ENCODE measurements at regions not wholly inside any gene's neighbourhood (a gene's known extent, or its start where the extent isn't known, plus 50 kb on each side); places are given as distances from the start of the nearest gene placed in this dataset.
A peak's percentile ranks its signal among the peaks of the same experiment; 100 is the strongest.
"Not testable (repeated sequence)": the region's sequence is repeated elsewhere in the genome, so short reads cannot be mapped to it uniquely, and the experiment has no call there.

GRCh38 chr6:96276305-96276704 is 245.3 kb upstream of the UFL1 start:
- no peak for DNase-seq (ENCODE audit: low spot score)

- DNase-seq (ENCODE audit: low spot score) = no peak
These were observed 244.8 kb upstream of the UFL1 start for GRCh38 chr6:96276856-96277255.

DNA sequence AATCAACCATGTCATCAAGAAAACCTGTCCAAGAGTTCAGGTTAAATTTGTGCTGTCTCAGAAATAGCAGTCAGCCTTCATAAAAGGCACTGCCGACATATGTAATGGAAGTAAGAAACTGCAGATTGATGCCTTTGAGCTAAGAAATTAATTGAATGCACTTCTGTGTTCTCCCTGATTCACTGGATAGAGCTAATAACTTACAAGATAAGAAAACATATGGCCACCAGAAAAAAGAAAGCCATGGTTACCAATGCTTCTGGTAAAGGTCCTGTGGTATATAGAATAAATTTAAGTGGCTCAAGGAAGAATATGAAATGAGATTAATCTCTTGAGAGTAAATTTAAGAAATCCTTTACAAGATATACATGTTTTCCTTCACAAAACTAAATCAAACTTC is 242.5 kb upstream of the UFL1 start:
- DNase-seq (ENCODE audit: low spot score) = no peak

DNA sequence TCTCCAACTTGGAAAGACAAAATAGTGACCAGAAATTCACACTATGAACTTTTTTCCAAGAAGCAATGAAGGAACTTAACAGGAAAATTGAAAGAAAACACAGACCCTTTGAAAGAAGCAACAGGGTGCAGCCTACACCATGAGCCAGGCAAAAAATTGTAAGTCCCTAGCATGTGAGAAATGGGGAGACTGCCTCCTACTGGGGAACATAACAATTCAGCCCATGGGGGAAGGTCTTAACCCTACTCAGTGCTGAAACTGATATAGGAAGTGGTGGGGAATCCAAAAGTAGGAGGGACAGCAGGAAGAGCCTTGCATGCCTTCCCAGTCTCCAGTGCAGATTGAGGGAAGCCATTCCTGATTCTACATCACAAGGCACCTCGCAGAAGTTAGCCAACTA is 235.1 kb upstream of the UFL1 start:
- DNase-seq (ENCODE audit: low spot score) = no peak

GRCh38 chr6:96299525-96299924 is 222.1 kb upstream of the UFL1 start:
- no peak for DNase-seq (ENCODE audit: low spot score)

- no peak for DNase-seq (ENCODE audit: low spot score)
These were observed 220.6 kb upstream of the UFL1 start for GRCh38 chr6:96301023-96301422.

DNA sequence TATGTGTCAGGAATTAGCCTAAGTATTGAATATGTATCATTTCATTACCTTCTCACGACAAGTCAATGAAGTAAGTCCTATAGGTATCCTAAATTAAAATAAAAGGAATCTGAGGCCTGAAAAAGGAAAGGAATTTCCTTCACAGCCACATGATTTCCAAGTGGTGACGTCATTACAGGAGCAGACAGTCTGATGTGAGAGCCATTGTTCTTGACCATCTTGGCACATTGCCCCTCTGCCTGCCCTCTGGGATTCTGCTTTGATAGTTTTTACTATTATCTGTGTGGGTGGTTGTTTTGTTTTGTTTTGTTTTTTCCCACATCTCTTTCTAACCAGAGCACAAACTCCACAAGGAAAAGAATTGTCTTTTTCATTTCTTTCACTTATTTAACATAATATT is 219.8 kb upstream of the UFL1 start:
- no peak for DNase-seq (ENCODE audit: low spot score)

DNA sequence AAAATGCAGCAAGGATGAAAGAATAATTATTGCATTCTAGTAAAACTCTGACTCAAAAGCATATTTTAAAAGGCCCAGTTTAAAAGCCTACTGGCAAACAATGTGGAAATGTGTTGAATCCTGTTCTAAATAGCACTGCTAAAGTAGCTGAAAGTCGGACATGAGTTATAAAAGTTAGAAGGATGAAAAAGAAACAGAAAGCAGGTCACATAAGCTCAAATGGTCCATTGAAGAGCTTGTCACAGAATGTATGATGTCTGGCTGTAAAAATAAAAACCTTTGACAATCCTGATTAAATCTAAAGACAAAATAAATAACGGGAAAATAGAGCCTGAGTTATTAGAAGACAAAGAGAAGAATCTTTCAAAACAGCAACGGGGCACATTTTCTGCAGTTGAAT is 218.6 kb upstream of the UFL1 start:
- no peak for DNase-seq (ENCODE audit: low spot score)

GRCh38 chr6:96304997-96305396 is 216.6 kb upstream of the UFL1 start:
- no peak for DNase-seq (ENCODE audit: low spot score)

DNA sequence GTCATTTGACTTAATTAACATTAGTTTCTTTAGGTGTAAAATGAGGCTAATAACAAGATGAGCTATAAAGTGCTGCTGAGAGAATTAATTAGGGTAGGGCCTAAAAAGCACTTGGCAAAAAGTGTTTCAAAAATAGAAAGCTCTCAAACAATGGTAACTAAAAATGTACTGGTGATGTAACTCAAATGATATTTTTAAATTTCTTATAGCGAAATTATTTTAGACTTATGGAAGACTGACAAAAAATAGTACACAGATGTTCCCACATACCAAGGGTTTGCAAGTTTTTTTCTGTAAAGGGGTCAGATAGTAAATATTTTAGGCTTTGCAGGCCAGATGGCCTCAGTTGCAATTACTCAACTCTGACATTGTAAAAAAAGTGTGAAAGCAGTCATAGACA is 190.7 kb upstream of the UFL1 start:
- no peak for DNase-seq (ENCODE audit: low spot score)

- no peak for DNase-seq (ENCODE audit: low spot score)
These were observed 181.4 kb upstream of the UFL1 start for GRCh38 chr6:96340164-96340563.

DNA sequence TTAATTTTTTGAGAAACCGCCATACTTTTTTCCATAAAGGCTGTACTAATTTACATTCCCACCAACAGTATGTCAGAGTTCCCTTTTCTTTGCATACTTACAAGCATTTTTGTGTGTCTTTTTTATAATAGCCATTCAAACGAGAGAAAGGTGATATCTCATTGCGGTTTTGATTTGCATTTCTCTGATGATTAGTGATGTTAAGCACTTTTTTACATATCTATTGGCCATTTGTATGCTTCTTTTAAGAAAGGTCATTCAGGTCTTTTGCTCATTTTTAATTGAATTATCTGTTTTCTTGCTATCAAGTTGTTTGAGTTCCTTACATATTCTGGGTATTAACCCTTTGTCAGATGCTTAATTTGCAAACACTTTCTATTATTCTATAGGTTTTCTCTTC is 176.1 kb upstream of the UFL1 start:
- no peak for DNase-seq (ENCODE audit: low spot score)

- DNase-seq (ENCODE audit: low spot score) = no peak
These were observed 140.4 kb upstream of the UFL1 start for GRCh38 chr6:96381246-96381645.

DNA sequence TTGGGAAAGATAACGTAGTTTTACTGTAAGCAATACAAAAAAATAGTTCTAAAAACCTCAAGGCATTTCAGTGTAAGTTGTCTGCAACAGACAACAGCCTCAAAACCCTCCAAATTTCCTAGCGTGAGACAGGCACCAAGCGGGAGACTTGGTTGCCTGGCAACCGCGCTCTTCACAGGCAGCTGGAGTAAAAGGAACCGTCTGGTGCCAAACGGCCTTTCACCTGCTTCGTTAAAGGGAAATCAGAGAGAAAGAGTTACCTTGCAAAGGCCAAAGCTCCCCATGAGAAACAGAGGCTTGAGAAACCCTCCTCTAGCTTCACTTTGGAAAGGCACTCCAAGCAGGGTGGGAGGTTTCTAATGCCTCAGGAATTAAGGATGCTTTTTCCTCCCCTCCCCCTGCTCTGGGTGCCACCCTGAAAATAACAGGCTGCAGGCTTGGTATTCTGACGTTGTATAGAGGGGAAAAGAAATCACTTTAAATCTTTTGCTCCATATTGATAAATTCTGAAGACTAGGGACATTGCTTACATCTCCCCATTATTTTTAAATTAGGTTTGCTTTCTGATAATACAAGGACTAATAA is 129.7 kb upstream of the UFL1 start:
- DNase-seq (ENCODE audit: low spot score) = peak; percentile 62

DNA sequence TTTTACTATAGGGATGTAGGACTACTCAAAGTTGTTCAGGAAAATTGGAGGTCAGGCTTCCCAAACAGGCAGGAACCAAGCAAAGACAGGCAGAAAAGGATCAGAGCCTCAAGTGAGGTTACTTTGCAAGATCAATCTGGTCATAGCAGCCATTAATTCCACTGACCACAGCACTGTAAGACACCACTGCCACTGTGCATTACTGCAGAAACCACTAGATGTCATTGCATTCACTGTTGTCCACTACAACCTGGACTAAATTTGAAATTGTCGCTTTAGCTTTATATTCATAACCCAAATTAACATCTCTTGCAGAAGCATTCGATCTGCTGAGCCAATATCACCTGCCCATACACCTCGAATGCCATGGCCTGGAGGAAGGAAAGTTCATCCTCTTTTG is 126.9 kb upstream of the UFL1 start:
- peak; percentile 23 for DNase-seq (ENCODE audit: low spot score)

DNA sequence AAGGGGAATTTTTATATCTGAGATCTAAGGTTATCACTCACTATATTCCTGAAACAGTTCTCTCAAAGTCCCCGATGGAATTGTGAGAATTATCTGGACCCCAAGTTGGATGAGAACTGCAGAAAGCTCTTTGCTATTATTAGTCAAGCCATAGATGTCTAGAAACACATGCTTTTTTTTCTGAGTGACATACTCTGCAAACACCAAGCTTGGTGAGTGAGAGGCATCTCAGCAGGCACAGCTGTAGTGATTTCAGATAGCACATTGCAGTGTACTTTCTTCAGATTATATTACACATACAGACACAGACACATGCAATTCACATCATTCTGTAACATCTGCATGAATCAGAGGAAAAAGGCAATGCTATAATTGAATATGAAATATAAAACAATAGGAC is 111.1 kb upstream of the UFL1 start:
- DNase-seq (ENCODE audit: low spot score) = no peak

DNA sequence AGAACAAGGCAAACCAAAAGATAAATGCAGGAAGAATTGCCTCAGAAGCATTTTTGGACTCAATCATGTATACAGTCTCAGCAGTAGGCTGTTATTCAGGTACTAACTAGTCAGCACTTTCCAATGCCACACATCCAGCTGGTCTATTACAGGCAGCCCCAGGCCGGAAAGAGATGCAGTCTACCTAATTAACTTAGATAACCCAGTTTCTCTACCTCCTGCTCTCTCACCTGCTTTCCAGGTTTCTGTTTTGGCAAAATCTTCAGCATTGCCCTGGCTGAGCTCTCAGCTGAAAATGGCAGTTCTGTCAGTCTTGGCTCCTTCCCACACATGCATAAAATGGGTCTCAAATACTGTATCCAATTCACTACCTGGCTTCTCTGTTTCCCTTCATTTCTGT is 101.3 kb upstream of the UFL1 start:
- DNase-seq (ENCODE audit: low spot score) = no peak

DNA sequence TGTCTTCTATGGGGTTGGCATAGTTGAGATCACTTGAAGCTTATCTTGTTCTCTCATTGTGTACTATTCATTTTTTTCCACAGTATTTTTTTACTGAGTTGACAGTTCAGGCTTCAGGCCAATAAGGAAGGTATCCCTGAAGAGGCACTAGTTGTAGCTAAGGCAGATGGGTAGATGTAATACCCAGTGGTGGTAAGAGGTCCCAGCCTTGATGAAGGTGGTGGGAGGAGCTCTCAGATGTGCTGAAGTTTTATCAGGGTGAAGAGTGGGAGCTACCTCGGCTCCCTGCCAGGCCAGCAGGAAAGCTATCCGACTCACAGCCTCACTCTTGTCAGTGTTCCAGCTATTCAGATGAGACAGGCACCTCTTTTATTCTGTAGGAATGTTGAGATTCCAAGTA is 87.7 kb upstream of the UFL1 start:
- DNase-seq (ENCODE audit: low spot score) = no peak

- no peak for DNase-seq (ENCODE audit: low spot score)
These were observed 85.2 kb upstream of the UFL1 start for GRCh38 chr6:96436398-96436797.

DNA sequence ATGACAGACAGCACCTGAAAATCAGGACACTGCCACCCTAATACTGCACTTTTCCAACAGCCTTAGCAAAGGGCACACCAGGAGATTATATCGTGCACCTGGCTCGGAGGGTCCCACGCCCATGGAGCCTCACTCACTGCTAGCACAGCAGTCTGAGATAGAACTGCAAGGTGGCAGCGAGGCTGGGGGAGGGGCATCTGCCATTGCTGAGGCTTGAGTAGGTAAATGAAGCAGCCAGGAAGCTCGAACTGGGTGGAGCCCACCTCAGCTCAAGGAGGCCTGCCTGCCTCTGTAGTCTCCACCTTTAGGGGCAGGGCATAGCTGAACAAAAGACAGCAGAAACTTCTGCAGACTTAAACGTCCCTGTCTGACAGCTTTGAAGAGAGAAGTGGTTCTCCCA is 84.4 kb upstream of the UFL1 start:
- not testable (repeated sequence) for DNase-seq (ENCODE audit: low spot score)

DNA sequence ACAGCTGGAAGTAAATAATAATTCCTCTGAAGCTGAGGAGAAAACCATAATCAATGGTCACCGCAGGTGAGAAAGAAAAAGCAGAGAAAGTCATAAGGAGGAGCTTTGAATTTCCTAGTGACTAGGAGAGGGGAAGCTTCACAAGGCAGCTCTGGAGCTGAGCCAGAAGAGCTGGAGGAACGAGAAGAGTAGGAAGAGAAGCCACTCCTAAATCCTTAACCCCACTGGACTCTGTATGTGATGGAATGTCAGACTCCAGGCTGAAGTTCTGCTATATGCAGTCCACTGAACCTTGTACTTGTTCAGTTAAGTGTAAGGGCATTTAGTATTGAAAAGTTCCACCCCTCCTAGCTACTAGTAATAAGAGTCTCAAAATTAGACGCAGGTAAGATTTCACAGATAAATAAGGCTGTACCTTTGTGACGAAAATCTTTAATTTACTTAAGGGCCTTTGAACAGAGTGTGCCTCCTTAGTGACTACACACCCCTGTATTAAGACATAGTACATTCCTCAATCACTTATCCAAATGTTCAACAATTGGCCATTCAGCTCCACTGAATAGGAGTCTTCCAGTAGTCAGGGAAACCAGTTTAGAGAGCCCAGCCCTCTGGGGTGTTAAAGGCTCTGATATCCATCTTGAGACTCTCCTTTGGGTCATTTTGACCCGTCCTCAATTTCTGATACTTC is 71.4 kb upstream of the UFL1 start:
- no peak for DNase-seq (ENCODE audit: low spot score)

DNA sequence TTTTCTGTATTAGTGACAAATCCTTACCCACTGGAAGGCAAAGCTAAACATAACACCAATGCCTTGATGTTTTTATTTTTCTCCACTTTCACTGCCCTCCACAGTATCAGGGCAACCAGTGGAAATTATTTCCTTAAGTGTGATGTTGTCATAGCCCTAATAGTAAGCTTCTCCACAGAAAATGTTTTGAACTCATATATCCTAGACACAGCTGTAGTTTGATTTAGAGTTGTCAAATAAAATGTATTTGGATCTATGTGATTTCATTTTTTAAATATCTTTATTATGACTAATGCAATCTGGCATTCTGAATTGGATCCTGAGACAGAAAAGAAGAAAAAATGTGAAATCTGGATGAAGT is 70.9 kb upstream of the UFL1 start:
- DNase-seq (ENCODE audit: low spot score) = no peak

DNA sequence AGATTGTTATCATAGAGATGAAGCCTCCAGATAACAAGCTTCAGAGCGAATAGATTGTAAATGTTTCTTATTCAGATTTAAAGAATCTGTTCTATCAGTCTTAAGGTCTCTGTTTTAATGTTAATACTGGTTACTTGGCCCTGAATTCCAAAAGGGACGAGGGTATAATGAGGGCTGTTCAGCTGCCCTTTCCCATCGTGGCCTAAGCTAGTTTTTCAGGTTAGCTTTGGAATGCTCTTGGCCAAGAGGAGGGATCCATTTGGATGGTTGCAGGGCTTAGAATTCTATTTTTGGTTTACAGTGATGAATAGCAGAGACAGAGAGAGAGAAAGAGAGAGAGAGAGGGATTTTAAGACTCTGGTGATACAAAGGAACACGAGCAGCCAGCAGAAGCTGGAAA is 62.8 kb upstream of the UFL1 start:
- DNase-seq (ENCODE audit: low spot score) = no peak

- no peak for DNase-seq (ENCODE audit: low spot score)
These were observed 61.4 kb upstream of the UFL1 start for GRCh38 chr6:96460052-96460700.

All from D341Med (cell line).